Neural progenitor cell (in vitro differentiated cells): ENCODE measurements at regions not wholly inside any gene's neighbourhood (a gene's known extent, or its start where the extent isn't known, plus 50 kb on each side); places are given as distances from the start of the nearest gene placed in this dataset.

Experiments
- CTCF ChIP-seq: fragments of 200-600 bp; sonication (generic); IDR thresholded peaks from 2 replicates; pipeline ENCODE4 v1.5.1; 2017; ENCODE audit warnings: antibody characterized with exemption, mild to moderate bottlenecking
- EZH2 ChIP-seq: fragments of 200-600 bp; sonication (generic); IDR thresholded peaks from 2 replicates; pipeline ENCODE4 v1.6.1; 2017; ENCODE audit warnings: antibody characterized with exemption, mild to moderate bottlenecking, moderate library complexity
- EZH2phosphoT487 ChIP-seq: fragments of 200-600 bp; sonication (generic); IDR thresholded peaks from 2 replicates; pipeline ENCODE4 v1.6.1; 2017; ENCODE audit warnings: antibody characterized with exemption

GRCh38 chr1:69171248-69171647 is 396.5 kb upstream of the LRRC7 start:
- TF ChIP-seq EZH2phosphoT487 (no peak), EZH2 (no peak), CTCF (no peak)
